ENCODE measurements at regions not wholly inside any gene's neighbourhood (a gene's known extent, or its start where the extent isn't known, plus 50 kb on each side); places are given as distances from the start of the nearest gene placed in this dataset.

DNA sequence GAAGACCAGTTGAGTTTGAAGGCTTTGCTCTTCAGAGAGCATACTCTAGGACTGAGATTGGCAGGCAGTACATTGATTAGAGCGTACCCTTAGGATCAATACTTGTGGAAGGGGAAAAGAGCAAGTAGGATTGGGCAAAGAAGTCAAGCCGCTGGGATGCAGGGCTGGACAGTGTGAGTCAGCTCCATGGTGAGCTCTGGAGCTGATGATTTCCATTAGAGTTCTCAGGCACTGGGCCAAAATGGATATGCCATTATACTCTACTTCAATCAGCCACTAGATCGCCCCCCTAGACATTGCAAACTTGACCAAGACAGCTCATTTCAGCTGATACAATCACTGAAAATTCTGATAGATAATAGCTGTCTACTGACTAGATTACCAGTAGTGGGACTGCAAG, 432.7 kb upstream of the ALCAM start:
- TF ChIP-seq PPARA (CRISPR knock-in tag; IDR thresholded peaks at IDR 0.05; ENCODE audit: borderline replicate concordance) (no peak), BACH2 (CRISPR knock-in tag; IDR thresholded peaks at IDR 0.05; ENCODE audit: borderline replicate concordance) (no peak), SNAI2 (CRISPR knock-in tag; IDR thresholded peaks at IDR 0.05) (no peak), ZFP30 (CRISPR knock-in tag; IDR thresholded peaks at IDR 0.05) (no peak), OSR1 (CRISPR knock-in tag; IDR thresholded peaks at IDR 0.05) (no peak), TCF4 (CRISPR knock-in tag; IDR thresholded peaks at IDR 0.05; ENCODE audit: borderline replicate concordance) (no peak), ESRRG (CRISPR knock-in tag; IDR thresholded peaks at IDR 0.05) (no peak), ZNF70 (CRISPR knock-in tag; IDR thresholded peaks at IDR 0.05) (no peak), ZC3H10 (CRISPR knock-in tag; IDR thresholded peaks at IDR 0.05) (no peak), ZNF565 (CRISPR knock-in tag; conservative IDR thresholded peaks at IDR 0.05; ENCODE audit: low read depth) (no peak), RARB (CRISPR knock-in tag; IDR thresholded peaks at IDR 0.05) (no peak), ZNF8 (CRISPR knock-in tag; IDR thresholded peaks at IDR 0.05) (no peak), ZFP3 (CRISPR knock-in tag; IDR thresholded peaks at IDR 0.05) (no peak), ISL1 (CRISPR knock-in tag; IDR thresholded peaks at IDR 0.05) (no peak), CSDC2 (CRISPR knock-in tag; IDR thresholded peaks at IDR 0.05) (no peak), ARNTL (CRISPR knock-in tag; IDR thresholded peaks at IDR 0.05; ENCODE audit: borderline replicate concordance, low read depth) (no peak)
- TF ChIP-seq, protein P1, sequence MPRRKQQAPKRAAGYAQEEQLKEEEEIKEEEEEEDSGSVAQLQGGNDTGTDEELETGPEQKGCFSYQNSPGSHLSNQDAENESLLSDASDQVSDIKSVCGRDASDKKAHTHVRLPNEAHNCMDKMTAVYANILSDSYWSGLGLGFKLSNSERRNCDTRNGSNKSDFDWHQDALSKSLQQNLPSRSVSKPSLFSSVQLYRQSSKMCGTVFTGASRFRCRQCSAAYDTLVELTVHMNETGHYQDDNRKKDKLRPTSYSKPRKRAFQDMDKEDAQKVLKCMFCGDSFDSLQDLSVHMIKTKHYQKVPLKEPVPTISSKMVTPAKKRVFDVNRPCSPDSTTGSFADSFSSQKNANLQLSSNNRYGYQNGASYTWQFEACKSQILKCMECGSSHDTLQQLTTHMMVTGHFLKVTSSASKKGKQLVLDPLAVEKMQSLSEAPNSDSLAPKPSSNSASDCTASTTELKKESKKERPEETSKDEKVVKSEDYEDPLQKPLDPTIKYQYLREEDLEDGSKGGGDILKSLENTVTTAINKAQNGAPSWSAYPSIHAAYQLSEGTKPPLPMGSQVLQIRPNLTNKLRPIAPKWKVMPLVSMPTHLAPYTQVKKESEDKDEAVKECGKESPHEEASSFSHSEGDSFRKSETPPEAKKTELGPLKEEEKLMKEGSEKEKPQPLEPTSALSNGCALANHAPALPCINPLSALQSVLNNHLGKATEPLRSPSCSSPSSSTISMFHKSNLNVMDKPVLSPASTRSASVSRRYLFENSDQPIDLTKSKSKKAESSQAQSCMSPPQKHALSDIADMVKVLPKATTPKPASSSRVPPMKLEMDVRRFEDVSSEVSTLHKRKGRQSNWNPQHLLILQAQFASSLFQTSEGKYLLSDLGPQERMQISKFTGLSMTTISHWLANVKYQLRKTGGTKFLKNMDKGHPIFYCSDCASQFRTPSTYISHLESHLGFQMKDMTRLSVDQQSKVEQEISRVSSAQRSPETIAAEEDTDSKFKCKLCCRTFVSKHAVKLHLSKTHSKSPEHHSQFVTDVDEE (CRISPR knock-in tag; IDR thresholded peaks at IDR 0.05) = no peak
- TF ChIP-seq, protein P2, sequence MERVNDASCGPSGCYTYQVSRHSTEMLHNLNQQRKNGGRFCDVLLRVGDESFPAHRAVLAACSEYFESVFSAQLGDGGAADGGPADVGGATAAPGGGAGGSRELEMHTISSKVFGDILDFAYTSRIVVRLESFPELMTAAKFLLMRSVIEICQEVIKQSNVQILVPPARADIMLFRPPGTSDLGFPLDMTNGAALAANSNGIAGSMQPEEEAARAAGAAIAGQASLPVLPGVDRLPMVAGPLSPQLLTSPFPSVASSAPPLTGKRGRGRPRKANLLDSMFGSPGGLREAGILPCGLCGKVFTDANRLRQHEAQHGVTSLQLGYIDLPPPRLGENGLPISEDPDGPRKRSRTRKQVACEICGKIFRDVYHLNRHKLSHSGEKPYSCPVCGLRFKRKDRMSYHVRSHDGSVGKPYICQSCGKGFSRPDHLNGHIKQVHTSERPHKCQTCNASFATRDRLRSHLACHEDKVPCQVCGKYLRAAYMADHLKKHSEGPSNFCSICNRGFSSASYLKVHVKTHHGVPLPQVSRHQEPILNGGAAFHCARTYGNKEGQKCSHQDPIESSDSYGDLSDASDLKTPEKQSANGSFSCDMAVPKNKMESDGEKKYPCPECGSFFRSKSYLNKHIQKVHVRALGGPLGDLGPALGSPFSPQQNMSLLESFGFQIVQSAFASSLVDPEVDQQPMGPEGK (CRISPR knock-in tag; IDR thresholded peaks at IDR 0.05; ENCODE audit: borderline replicate concordance) = no peak
- TF ChIP-seq, protein P3, sequence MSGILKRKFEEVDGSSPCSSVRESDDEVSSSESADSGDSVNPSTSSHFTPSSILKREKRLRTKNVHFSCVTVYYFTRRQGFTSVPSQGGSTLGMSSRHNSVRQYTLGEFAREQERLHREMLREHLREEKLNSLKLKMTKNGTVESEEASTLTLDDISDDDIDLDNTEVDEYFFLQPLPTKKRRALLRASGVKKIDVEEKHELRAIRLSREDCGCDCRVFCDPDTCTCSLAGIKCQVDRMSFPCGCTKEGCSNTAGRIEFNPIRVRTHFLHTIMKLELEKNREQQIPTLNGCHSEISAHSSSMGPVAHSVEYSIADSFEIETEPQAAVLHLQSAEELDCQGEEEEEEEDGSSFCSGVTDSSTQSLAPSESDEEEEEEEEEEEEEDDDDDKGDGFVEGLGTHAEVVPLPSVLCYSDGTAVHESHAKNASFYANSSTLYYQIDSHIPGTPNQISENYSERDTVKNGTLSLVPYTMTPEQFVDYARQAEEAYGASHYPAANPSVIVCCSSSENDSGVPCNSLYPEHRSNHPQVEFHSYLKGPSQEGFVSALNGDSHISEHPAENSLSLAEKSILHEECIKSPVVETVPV (CRISPR knock-in tag; IDR thresholded peaks at IDR 0.05) = no peak
- peak; percentile 28; the same call in 1 of the 3 replicates for ATAC-seq

DNA sequence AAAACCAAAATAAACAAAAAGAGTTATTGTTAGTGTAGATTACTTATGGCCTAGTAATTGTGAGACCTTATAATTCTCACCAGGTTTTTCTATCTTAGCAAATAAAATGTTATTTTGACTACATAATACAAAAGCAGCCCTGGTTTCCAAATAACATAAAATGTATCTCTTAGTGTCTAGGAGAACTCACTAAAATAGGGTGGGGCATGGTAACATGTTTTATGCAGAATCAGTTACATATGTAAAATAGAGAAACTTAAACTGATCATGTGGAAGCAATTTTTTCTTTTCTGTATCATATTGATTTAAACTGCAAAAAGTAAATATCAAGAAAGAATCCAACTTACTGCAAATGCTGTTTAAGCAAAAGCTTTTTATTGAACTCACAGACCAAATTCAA, 431.1 kb upstream of the ALCAM start:
- no peak for TF ChIP-seq TCF4 (CRISPR knock-in tag; IDR thresholded peaks at IDR 0.05; ENCODE audit: borderline replicate concordance)
- no peak for TF ChIP-seq CSDC2 (CRISPR knock-in tag; IDR thresholded peaks at IDR 0.05)
- TF ChIP-seq ISL1 (CRISPR knock-in tag; IDR thresholded peaks at IDR 0.05) = no peak
- no peak for ATAC-seq

DNA sequence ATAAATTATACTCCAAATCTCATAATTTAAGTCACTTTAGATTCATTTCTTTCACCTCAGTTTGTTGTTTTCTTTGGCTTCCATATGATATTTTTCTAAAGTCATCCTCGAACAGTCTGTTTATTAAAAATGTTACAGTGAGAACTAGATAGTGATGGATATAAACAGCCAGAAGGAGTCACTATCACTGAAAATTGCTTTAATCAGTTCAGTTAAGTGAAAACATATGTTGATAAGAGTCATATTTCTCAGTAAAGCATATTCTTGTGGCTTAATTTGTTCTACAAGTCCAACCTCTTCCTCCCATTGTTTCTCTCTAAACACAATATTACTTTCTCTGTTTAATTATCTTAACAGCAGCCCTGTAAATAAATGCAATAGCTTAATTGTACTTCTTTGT, 427.5 kb upstream of the ALCAM start:
- no peak for TF ChIP-seq CSDC2 (CRISPR knock-in tag; IDR thresholded peaks at IDR 0.05)
- TF ChIP-seq, protein P1 (CRISPR knock-in tag; IDR thresholded peaks at IDR 0.05) = peak; percentile 72; the same call in 1 of the 2 replicates
- TF ChIP-seq ZNF8 (CRISPR knock-in tag; IDR thresholded peaks at IDR 0.05) = no peak
- no peak for TF ChIP-seq OSR1 (CRISPR knock-in tag; IDR thresholded peaks at IDR 0.05)
- no peak for TF ChIP-seq SNAI2 (CRISPR knock-in tag; IDR thresholded peaks at IDR 0.05)
- no peak for TF ChIP-seq RARB (CRISPR knock-in tag; IDR thresholded peaks at IDR 0.05)
- peak; percentile 47 for TF ChIP-seq ISL1 (CRISPR knock-in tag; IDR thresholded peaks at IDR 0.05)
- TF ChIP-seq TCF4 (CRISPR knock-in tag; IDR thresholded peaks at IDR 0.05; ENCODE audit: borderline replicate concordance) = peak; percentile 97
- peak; percentile 43; the same call in 1 of the 3 replicates for ATAC-seq

DNA sequence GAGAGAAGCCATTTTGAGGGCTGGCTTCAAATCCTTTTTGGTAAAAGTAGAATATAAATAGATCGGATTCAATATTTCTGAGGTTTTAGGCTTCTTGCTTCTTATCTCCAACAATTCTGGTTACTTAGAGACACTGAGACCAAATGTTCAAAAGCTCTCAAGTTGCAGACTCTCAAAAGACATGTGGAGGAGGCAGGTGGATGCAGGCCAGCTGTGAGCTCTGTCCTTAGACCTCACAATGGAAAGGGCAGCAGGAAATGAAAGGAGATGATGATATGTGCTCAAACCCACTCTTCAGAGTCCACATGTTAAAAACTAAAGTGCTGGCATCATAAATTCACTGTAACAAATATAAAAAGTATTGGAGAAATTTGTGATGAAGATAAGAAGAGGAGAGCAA, 424.9 kb upstream of the ALCAM start:
- ATAC-seq = no peak
- TF ChIP-seq, protein P3 (CRISPR knock-in tag; IDR thresholded peaks at IDR 0.05) = no peak
- no peak for TF ChIP-seq TCF4 (CRISPR knock-in tag; IDR thresholded peaks at IDR 0.05; ENCODE audit: borderline replicate concordance)
- TF ChIP-seq TOX (CRISPR knock-in tag; IDR thresholded peaks at IDR 0.05; ENCODE audit: borderline replicate concordance) = no peak
- TF ChIP-seq, protein P1 (CRISPR knock-in tag; IDR thresholded peaks at IDR 0.05) = no peak
- TF ChIP-seq ZFP30 (CRISPR knock-in tag; IDR thresholded peaks at IDR 0.05) = no peak
- TF ChIP-seq BACH2 (CRISPR knock-in tag; IDR thresholded peaks at IDR 0.05; ENCODE audit: borderline replicate concordance) = no peak
